Activated T-cell treated with anti-CD3 and anti-CD28 coated beads for 24 hours (primary cell): ENCODE measurements at regions not wholly inside any gene's neighbourhood (a gene's known extent, or its start where the extent isn't known, plus 50 kb on each side); places are given as distances from the start of the nearest gene placed in this dataset.
A peak's percentile ranks its signal among the peaks of the same experiment; 100 is the strongest.

Experiments
- DNase-seq: peaks from one replicate; pipeline ENCODE4 v3.0.0-alpha.2; 2020; ENCODE audit warnings: low read depth

DNA sequence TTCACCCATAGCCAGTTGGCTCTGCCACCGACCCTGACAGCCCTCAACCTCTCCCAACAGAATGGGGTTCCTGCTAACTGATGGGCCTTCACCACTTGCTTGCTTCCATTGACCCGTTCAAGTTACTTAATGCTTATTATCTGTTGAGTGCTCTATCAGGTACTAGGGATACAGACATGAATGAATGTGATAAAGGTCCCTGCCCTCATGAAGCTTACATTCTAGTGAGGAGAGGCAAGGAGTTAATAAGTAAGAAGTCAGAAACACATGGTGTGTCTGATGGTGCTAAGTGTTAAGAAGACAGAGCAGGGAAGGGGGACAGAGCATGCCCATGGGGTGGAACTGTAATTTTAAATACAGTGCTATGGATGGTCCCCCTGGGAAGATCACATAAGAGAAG is 107.5 kb upstream of the JUN start:
- DNase-seq: no peak

DNA sequence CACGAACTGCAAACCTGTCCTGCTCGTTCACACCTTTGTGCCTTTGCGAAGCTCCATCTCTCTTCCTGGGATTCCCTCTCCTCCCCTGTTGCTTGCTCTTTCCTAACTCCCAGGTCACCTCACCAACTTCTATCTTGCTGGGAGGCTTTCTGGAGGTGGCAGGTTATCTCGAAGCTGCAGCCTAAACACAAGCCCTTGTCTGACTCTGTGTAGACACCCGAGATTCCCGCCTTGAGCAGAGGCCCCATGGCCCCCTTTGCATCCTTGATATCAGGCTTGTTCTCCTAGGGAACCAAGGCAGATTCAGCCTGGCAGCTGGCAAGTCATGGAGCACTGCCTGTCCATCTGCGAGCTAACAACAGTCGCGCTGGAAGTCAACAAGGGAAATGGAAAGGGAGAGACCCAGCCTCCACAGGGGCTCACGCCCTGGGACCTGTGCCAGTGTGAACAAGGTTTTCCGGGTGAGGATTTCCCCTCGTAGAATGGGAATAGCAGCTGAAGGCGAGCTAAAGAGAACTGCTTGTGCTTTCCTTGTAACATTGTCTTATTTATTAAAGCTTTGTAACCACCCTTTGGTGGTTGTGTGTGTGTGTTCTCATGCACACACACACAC is 109.5 kb upstream of the JUN start:
- no peak for DNase-seq

DNA sequence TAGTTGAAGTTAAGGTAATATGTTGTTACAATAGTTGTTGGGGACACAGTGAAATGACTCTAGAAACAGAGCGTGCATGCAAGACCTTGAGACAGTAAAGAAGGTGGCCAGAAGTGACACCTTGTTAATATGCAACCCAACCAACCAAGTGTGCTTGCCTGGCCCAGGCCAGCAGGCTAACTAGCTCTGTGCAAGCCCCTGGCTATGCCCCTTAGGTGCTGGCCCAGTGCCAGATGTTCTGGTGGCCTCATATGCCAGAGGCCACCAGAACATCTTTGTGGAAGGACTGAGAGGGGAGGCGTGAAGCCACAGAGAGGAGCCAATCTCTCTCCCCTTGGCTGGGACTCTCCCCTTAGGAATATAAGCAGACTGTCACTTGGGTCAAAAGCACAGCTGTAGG is 111.2 kb upstream of the JUN start:
- DNase-seq: no peak

DNA sequence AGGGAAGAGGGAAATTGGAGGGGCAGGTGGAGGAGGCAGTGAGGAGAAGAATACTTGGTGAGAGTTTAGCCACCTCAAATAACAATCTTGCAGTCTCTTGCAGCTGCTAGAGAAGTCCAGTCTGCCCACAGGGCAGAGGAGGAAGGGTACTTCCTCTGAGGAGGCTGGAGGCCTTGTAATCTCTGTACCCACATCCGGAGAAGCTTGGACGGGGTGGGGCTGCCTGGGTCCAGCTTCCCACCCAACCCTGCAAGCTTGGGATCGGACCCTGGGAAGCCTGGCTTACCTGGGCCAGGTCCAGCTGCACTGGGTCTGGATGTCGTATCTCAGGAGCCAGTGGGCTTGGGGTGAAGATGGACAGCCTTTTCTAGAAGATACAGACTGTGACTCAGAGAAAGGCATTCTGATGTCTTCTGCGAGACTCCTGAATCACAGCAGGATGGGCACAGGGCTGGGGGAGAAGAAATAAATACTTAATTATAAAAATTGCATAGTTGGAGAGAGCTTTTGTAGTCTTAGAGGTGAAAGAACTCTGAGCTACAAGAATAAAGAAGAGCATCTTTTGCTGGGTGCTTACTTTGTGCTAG is 111.8 kb upstream of the JUN start:
- DNase-seq: no peak

DNA sequence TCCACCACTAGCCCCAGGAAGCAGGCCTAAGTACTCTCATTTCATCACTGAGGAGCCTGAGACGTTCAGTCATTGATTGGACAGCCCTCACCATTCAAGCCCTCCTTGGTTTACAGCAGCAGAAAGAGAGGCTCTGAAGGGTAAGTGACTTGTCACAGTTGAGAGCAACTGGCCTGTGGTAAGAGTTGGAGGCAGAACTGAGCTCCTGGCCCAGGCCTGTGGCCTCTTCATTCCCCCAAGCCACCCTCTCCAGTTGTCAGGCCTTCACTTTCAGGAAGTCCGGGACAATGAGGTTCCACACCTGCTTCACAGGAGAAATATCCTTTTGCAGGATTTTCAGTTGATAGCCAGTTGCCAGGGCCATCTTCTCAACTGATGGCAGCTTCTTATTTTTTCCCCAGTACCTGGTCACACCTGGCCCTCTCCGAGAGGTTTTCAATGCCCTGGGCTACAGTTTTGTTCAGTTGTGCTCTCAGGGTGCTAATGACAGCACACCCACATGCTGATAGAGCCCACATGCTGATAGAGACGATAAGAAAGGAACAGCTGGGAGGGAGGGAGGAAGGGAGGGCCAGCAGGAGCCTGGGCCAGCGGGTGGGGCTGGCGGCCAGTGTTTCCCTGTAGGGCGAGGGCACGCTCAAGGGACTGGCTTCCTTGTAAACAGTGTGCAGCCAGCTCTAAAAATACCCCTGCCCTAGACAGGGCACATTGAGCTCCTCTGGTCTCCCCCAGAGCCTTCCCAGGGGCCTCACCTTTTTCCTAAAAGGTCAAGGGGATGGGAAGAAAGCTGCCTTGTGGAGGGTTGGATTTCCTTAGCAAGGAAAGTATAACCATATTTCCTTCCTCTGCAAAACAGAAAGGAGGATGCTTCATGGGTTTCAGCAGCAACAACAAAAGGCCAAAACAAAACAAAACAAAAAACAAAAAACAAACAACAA is 112.7 kb upstream of the JUN start:
- no peak for DNase-seq

DNA sequence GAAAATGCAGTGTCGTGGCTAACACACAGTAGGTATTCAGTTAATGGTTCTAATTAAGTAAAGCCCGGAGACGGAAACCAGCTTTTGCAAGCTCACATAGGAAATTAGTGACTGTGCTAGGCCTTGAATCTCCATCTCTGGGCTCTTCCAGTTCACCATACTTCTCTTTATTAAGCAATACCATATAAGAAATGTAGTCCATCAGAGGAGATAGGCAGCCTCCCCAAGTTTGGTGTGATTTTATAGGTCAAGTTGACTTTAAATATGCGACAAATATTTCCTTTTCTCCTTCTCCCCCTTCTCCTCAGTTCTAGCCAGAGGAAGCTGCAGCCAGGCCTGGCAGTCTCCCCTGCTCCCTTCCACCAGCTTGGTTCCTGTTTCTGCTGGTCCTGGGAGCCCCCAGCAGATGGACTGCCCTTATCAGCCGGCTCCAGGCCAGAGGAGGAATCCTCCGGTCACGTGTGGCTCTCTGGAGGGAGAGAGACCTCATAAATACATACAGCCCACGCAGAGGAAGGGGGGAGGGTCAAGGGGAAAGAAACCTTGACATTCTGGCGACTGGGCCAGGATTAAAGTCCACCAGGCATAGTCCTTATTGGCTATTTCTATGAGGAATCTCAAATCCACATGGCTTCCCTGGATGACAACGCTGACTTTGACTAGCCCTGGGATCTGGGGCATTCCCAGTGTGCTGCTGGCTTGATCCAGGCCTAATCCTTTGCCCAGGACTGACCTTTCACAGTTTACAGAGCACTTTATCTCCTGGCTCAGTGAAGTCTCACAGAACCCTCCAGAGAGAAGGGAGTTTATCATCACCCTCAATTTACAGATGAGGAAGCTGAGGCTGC is 115.1 kb upstream of the JUN start:
- DNase-seq: no peak

DNA sequence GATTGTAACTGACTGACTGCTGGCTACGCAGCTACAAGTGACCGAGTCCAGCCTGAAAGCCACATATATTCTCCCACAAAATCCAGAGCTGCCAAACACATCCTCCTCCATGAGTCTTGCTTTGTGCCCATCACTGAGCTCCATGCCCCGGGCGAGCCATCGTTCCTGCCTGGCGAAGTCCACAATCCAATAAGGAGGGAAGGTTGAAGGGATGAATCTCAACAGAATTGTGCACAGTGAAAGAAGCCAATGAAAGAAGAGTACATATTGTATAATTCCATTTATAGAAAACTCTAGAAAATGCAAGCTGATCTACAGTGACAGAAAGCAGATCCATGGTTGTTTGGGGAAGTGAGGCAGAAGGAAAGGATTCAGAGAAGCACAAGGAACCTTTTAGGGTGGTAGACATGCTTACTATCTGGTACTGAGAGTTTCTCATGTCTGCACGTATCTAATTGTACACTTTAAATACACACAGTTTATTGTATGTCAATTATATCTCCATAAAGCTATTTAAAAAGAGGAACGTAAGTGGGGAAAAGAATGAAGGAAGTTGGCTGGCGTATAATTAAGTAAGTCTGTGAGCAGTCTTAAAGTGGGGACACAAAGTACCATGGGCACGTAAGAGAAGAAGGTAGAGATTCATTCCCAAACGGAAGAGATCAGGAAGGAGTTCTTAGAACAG is 115.9 kb upstream of the JUN start:
- DNase-seq: no peak

DNA sequence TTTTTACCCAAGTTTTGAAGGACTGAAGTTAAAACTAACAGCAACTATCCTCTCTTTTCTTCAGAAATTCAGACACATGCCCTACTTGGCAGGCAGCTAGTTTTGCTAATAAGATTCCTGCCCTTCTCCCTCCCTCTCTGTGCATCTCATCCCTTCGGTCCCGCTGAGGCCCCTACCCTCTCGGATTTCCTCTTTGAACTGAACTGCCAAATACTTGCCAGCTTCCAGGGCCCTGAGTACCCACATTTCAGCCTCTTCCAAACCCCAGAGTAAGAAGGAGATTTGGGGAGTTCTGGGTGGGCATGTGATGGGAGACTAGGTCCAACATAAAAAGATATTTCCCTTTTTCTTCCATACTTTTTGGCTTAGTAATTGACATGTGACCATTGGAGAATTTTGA is 116.5 kb upstream of the JUN start:
- no peak for DNase-seq

DNA sequence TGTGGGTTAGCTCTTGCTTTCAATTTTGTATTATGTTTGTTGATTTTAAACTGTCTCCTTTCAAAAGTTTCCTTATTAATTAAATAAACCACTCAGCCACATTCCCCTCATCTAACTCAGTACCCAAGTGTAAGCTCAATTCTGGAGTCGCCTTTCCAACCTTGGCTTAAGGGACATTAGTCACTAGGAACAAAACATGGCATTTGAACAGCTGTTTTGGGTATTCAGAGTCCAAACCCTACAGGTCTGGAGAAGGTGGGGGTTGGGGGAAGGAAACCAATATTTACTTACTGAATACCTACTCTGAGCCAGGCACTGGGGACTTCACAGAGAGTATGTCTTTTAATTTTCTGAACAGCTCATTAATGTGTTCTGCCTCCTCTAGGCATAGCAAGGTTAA is 117.2 kb upstream of the JUN start:
- DNase-seq: no peak

DNA sequence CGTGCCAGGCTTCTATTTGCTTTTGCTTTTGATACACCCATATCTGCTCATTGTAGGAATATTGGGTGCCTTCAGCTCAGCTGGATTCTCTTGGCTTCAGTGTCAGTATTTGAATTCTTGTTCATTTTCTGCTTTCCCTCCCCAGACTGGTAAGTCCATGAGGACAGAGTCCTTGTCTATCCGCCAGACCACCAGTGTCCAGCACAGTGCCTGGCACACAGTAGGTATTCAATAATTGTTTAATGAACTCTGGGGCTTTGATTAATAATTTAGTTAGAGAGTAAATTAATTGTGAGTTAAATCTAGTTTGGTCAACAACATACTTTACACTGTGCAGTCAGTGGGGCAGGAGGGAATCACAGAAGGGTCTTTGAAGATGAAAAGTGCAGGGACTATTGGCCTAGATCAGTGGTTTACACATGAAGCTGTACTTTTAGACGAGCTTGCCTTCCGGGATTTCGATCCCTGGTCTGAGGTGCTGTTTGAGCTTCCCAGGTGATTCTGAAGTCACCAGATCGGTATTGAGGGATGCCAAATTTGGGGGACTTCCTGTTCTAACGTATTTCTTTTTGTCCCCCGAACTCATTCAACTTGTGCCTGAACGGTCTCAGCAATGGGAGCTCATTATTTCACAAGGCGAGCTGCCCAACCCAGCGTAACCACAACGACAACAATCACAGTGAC is 119.1 kb upstream of the JUN start:
- DNase-seq: no peak

DNA sequence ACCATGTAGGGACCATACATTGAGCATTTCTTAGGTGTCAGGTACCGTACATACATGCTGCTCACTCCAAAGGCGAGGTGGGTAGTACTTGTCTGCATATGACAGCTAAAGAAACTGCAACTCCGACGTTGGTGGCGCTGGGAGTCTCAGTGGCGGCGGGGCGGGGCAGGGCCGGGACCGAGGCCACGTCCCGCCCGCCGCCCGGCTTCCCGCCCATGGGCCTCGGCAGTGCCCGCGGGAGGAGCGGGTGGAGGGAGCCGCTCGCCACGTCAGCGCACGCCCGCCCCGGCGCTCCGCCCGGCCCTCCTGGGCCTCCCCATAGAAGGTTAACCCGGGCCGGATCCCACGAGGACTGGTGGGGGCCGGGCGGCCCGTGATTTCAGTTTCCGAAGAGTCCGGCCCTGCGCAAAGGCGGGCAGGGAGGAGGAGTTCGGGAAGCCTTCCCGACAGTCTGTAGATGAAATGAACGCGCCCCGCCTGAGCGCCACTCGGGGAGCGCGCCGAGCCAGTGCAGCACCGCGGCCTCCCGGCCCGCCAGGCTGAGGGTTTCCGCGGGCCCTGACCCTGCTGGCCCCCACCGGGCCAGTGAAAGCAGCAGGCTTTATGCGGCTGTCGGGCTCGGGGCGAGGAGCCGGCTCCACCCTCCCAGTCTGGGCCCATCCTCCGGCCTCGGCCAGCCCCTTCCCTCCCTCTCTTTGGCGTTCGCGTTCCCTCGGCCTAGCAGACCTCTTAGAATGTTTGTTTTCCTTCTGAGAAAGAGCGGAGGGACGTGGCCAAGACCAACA is 119.9 kb upstream of the JUN start:
- peak; percentile 76 for DNase-seq

DNA sequence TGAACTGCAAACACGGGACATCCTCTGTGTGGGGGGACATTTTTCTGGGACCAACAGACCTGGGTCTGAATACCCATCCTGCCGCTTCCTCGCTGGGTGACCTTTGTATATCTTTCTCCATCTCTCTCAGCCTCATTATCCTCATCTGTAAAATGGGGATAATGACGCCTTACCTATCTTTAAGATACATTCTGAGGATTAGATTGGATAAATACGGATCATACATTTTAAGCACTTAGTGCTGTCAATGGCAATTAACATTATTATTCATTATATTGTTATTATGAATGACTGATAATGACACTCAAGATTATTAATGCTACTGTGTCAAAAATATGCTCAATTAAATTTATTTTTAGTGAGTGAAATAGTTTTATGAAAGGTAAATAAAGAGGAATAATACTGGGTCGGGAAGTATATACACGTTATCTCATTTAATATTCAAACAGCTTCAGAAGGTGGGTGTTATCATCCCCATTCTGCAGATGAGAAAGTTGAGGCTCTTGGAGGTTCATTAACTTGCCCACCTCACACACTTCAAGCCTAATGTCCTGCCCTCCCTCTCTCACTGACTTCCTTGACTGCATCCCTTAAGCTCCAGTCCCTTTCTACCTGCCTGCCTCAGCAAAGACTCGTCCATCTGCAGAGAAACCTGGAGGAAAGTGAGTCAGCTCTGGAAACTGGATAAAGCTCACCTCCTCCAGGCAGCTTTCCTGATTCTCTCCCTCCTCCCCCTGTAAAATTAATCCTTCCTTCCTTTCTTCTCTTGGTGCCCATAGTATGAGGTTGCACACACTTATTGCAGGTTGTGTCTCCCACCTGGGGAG is 120.7 kb upstream of the JUN start:
- DNase-seq: no peak

DNA sequence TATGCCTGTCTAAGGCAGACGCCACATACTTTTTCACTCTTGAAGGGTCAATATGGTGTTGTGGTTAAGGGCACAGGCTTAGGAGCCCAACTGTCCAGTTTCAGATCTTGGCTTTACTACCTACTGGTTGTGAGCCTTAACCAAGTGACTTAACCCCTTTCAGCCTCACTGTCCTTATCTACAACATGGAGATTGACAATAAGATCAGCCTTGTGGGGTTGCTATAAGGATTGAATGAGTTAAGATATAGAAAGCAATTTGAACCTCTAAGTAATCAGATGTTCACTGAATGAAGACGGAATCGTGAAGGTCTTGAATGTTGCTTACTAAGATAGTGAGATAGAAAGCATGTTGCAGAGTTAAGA is 121.3 kb upstream of the JUN start:
- DNase-seq: no peak

DNA sequence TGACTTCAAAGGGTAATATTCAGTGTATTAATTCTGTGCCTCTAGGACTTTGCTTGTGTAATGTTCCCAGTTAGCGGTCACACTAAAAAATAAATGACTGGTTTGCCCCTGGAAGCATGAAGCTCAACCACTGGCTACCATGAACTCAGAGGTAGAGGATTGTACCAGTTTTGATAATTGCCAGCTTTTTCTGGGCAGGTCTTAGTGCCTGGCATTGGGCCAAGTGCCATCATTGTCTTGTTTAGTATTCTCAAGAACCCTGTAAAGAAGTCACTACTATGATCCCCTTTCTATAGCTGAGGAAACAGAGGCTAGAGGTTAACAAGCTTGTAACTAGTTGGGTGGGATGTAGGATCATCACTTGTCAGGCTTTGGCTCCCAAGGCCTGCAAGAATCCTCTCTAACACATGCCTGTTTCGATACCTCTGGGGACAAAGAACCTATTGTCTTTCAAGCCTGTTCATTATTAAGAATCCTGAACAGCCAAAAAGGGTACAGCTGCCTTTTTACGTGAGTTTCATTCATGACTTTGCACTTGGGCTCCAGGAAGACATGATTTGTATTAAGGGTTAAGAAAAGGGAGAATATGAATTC is 121.9 kb upstream of the JUN start:
- no peak for DNase-seq

DNA sequence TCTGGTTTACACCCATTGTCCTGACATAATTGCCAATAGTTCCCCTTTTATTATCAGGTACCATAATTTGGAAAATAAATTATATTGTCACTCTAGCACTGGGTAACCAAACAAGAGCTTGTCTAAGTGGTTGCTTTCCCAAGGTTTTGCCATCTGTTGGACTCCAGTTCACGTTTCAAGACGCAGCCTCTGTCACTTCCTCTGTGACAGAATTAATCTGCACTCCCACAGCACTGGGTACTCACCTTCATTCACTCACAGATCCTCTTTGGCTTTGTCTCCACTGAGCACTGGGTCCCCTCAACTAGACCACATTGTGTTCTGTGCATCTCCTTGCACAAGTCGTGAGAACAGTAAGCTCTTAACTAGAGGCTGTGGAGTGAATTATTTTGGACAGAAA is 123.6 kb upstream of the JUN start:
- DNase-seq: no peak

DNA sequence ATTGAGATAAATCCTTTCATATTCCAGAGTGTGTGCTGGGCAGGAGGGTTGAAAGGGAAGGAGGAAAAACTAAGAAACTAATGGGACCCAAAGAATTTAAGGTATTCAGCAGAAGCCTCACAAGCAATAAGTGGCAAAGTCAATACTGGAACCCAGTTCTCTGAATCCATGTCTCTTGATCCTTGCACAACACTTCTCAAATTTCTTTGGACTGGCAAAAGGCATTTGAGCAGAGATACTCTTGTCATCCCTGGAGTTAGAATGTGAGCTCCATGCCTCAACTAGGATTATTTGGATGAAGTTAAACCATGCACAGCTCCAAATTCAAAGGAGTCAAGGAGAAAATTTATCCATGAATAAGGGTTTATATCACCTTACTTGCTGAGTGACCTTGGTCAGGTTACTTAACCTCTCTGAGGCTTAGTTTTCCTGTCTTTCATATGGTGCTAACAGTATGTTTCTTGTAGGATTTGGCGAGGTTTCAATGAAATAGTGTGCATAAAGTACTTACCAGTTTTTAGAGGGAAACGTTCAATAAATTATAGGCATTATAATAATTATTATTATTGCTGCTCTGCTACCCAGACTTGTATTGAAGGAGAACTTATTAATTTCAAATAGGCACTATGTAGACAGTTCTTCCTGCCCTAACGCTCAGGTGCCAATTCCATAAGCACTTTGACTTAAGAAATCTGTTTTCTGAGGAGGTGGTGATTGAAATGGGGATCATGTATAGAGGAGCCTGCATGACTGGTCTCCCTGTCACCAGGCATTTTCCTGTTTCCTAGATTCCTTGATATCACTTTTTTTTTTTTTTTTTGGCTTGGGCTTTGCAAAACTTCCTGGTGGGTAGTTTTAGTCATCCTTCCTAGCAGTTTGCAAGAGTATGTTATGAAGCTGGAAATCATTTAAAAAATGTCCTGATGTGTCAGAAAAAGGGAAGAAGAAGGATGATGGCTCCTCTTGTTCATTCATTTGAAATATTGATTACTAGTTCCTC is 125.0 kb upstream of the JUN start:
- DNase-seq: no peak

DNA sequence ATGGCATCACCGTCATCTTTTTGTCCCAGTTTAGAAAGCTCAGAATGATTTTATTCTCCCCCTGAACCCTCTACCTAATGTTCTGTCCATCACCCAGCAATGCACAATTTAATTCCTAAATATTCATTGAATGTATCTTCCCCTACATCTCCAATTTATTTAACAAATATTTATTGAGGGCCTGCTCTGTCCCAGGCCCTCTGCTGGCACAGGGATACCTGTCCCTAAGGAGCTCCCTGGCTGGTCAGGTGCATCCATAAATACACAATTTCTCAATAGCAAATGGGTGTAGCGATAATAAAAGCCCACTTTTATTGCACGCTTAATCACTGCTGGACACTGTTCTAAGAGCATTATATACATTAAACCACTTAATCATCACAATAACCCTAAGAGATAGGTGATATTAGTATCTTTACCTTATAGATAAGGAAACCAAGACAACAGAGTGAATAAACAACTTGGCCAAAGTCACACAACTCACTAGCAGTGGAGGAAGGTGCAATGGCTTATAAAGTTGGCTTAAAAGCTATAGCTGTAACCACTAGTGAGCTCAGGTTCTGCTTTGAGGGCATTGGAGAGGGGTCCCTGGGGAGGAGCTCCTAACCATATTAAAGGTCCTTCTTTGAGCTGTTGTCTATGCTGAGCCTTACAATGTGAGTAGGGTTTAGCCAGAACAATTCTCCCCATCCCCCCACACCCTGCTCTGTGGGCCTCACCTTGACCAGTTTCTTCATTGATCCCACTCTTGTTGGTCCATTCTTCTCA is 126.3 kb upstream of the JUN start:
- DNase-seq: no peak
